GM12878 (cell line): ENCODE measurements at regions not wholly inside any gene's neighbourhood (a gene's known extent, or its start where the extent isn't known, plus 50 kb on each side); places are given as distances from the start of the nearest gene placed in this dataset.
"Not testable (repeated sequence)": the region's sequence is repeated elsewhere in the genome, so short reads cannot be mapped to it uniquely, and the experiment has no call there.

ENCODE experiments used
- ATF2 ChIP-seq: IDR thresholded peaks from 2 replicates; pipeline ENCODE4 v1.6.1; 2012; ENCODE audit warnings: low read length, inconsistent platforms
- CTCF ChIP-seq, 3 experiments: IDR thresholded peaks in 2 of 3; conservative IDR thresholded peaks in 1 of 3; 2 replicates each; pipeline ENCODE4 v1.5.1; 2011; ENCODE audit warnings: low read depth in 3 of 3, low read length in 3 of 3, mild to moderate bottlenecking in 3 of 3, control low read depth in 2 of 3, moderate library complexity in 2 of 3, inconsistent platforms in 1 of 3, mixed read lengths in 1 of 3; ENCODE audit not compliant: control insufficient read depth in 2 of 3, insufficient read depth in 1 of 3; ENCODE audit errors: extremely low read depth in 1 of 3
- ETV6 ChIP-seq, 2 experiments: fragments of 450-650 bp in 1 of 2; IDR thresholded peaks in 1 of 2; conservative IDR thresholded peaks in 1 of 2; 2 replicates each; pipeline ENCODE4 v1.6.1; 2014; ENCODE audit warnings: antibody characterized with exemption in 1 of 2, borderline replicate concordance in 1 of 2, low read depth in 1 of 2, mild to moderate bottlenecking in 1 of 2, moderate library complexity in 1 of 2
- POLR2A ChIP-seq: IDR thresholded peaks from 2 replicates; pipeline ENCODE4 v1.6.1; 2011; ENCODE audit warnings: low read depth, mild to moderate bottlenecking, low read length
- POLR2AphosphoS2 ChIP-seq: IDR thresholded peaks from 2 replicates; pipeline ENCODE4 v1.6.1; 2011; ENCODE audit warnings: low read depth, mild to moderate bottlenecking, low read length, improper control_type of control experiment, moderate library complexity
- TAF1 ChIP-seq: IDR thresholded peaks from 2 replicates; pipeline ENCODE4 v1.6.1; 2011; ENCODE audit warnings: mild to moderate bottlenecking, low read depth, low read length, borderline replicate concordance

- not testable (repeated sequence) for TF ChIP-seq POLR2AphosphoS2; TAF1; ETV6 (conservative IDR thresholded peaks at IDR 0.05 in 1 of 2, IDR thresholded peaks at IDR 0.05 in 1 of 2; ENCODE audit: borderline replicate concordance in 1 of 2, low read depth in 1 of 2); CTCF (IDR thresholded peaks at IDR 0.05 in 2 of 3, conservative IDR thresholded peaks at IDR 0.05 in 1 of 3; ENCODE audit: control insufficient read depth in 2 of 3, extremely low read depth in 1 of 3, insufficient read depth in 1 of 3, low read depth in 3 of 3, low read length in 3 of 3); POLR2A; ATF2
Measured at GRCh38 chr1:206384891-206385290, 85.4 kb upstream of the IKBKE start.
